Mesenchymal stem cell (in vitro differentiated cells and primary cell): ENCODE measurements at regions not wholly inside any gene's neighbourhood (a gene's known extent, or its start where the extent isn't known, plus 50 kb on each side); places are given as distances from the start of the nearest gene placed in this dataset.

Experiments
- DNase-seq: peaks from one replicate; pipeline ENCODE4 v3.0.0-alpha.2; 2013
- H2AFZ ChIP-seq: one replicate; pipeline ENCODE4 v1.6.1; 2013; ENCODE audit warnings: low read depth, mild to moderate bottlenecking, control low read depth, inconsistent platforms, low read length, moderate library complexity
- H2AK5ac ChIP-seq: 2 replicates; pipeline ENCODE4 v1.6.1; 2013; ENCODE audit warnings: low read length, moderate library complexity, mild to moderate bottlenecking, inconsistent platforms; ENCODE audit not compliant: severe bottlenecking
- H2BK120ac ChIP-seq: one replicate; pipeline ENCODE4 v1.6.1; 2013; ENCODE audit warnings: low read depth, mild to moderate bottlenecking, inconsistent platforms, low read length, moderate library complexity
- H2BK12ac ChIP-seq, 2 experiments: one replicate each; pipeline ENCODE4 v1.6.1; 2013; ENCODE audit warnings: inconsistent platforms in 2 of 2, low read length in 2 of 2, mild to moderate bottlenecking in 2 of 2, moderate library complexity in 2 of 2, control low read depth in 1 of 2
- H2BK15ac ChIP-seq: one replicate; pipeline ENCODE4 v1.6.1; 2013; ENCODE audit warnings: mild to moderate bottlenecking, low read depth, inconsistent platforms; ENCODE audit not compliant: poor library complexity, severe bottlenecking
- H2BK5ac ChIP-seq: 2 replicates; pipeline ENCODE4 v1.6.1; 2013; ENCODE audit warnings: low read depth, mild to moderate bottlenecking, low read length, control low read depth, inconsistent platforms; ENCODE audit not compliant: poor library complexity, severe bottlenecking
- H3K14ac ChIP-seq, 2 experiments: one replicate each; pipeline ENCODE4 v1.6.1; 2013; ENCODE audit warnings: inconsistent platforms in 2 of 2, low read length in 2 of 2, control low read depth in 1 of 2, mild to moderate bottlenecking in 1 of 2, moderate library complexity in 1 of 2
- H3K18ac ChIP-seq, 2 experiments: one replicate each; pipeline ENCODE4 v1.6.1; 2013; ENCODE audit warnings: inconsistent platforms in 2 of 2, low read length in 2 of 2, control low read depth in 1 of 2, low read depth in 1 of 2, mild to moderate bottlenecking in 1 of 2
- H3K23ac ChIP-seq, 2 experiments: one replicate each; pipeline ENCODE4 v1.6.1; 2013; ENCODE audit warnings: inconsistent platforms in 2 of 2, low read length in 2 of 2, mild to moderate bottlenecking in 2 of 2, moderate library complexity in 2 of 2, control low read depth in 1 of 2
- H3K27ac ChIP-seq: 2 replicates; pipeline ENCODE4 v1.5.1; 2013; ENCODE audit warnings: mild to moderate bottlenecking, moderate library complexity, low read length, control low read depth, inconsistent platforms; ENCODE audit not compliant: poor library complexity, severe bottlenecking
- H3K27me3 ChIP-seq, 2 experiments: 2 replicates each; pipeline versions ENCODE4 v1.6.1 to v1.7.0; 2013; ENCODE audit warnings: low read length in 2 of 2, mild to moderate bottlenecking in 2 of 2, moderate library complexity in 2 of 2, control low read depth in 1 of 2, inconsistent platforms in 1 of 2; ENCODE audit not compliant: control insufficient read depth in 1 of 2, insufficient read depth in 1 of 2
- H3K36me3 ChIP-seq, 2 experiments: 2 replicates each; pipeline versions ENCODE4 v1.6.1 to v1.7.0; 2013; ENCODE audit warnings: low read length in 2 of 2, control low read depth in 1 of 2, inconsistent platforms in 1 of 2, low read depth in 1 of 2, mild to moderate bottlenecking in 1 of 2; ENCODE audit not compliant: insufficient read depth in 2 of 2, control insufficient read depth in 1 of 2
- H3K4ac ChIP-seq, 2 experiments: one replicate each; pipeline ENCODE4 v1.6.1; 2013; ENCODE audit warnings: inconsistent platforms in 2 of 2, low read length in 2 of 2, mild to moderate bottlenecking in 2 of 2, moderate library complexity in 2 of 2, control low read depth in 1 of 2, low read depth in 1 of 2
- H3K4me1 ChIP-seq: 2 replicates; pipeline ENCODE4 v1.6.1; 2013; ENCODE audit warnings: low read depth, low read length, control low read depth; ENCODE audit not compliant: control insufficient read depth, insufficient read depth
- H3K4me2 ChIP-seq: 2 replicates; pipeline ENCODE4 v1.6.1; 2013; ENCODE audit warnings: low read length, mild to moderate bottlenecking, inconsistent platforms; ENCODE audit not compliant: poor library complexity, severe bottlenecking
- H3K4me3 ChIP-seq, 2 experiments: 2 replicates each; pipeline versions ENCODE4 v1.5.1 to v1.7.0; 2013; ENCODE audit warnings: low read length in 2 of 2, mild to moderate bottlenecking in 2 of 2, control low read depth in 1 of 2, low read depth in 1 of 2; ENCODE audit not compliant: insufficient read depth in 1 of 2
- H3K79me1 ChIP-seq: replicated peaks from 2 replicates; pipeline ENCODE4 v1.6.1; 2013; ENCODE audit warnings: mild to moderate bottlenecking, control low read depth, low read length, inconsistent platforms; ENCODE audit not compliant: poor library complexity, severe bottlenecking
- H3K9ac ChIP-seq: 2 replicates; pipeline ENCODE4 v1.7.0; 2013; ENCODE audit warnings: mild to moderate bottlenecking, low read length, moderate library complexity
- H3K9me3 ChIP-seq: 2 replicates; pipeline ENCODE4 v1.7.0; 2013; ENCODE audit warnings: mild to moderate bottlenecking, low read length; ENCODE audit not compliant: control insufficient read depth
- H4K8ac ChIP-seq: one replicate; pipeline ENCODE4 v1.6.1; 2013; ENCODE audit warnings: inconsistent platforms, mild to moderate bottlenecking, low read length, moderate library complexity
- H4K91ac ChIP-seq: one replicate; pipeline ENCODE4 v1.6.1; 2013; ENCODE audit warnings: mild to moderate bottlenecking, low read length, inconsistent platforms
- WGBS: methylation state at CpG from one replicate; pipeline ENCODE4 v1.1.7; 2013; ENCODE audit warnings: mixed read lengths; 5-methylcytosine and 5-hydroxymethylcytosine counted together

GRCh38 chr10:44177610-44178009 lies 207.3 kb downstream of the CXCL12 start:
- WGBS, result 84% methylated on average over 7 of the region's 7 CpGs

DNA sequence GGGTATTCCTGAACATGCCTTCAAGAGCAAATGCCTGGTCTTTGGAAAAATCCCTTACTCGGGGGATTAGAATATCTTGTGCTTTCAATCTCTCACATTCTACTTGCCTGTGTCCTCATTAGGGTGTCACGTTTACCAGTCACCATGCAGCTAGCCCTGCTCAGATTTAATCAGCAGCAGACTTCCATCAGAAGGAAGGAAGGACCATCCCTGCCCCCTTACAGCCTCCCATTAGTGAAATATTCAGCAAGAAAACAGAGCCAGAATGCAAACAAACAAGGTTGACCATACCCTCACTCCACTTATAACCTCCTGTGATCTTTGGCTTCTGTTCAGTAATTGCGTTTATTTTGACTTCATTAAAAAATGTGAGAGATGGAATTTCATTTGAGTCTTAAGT lies 208.6 kb downstream of the CXCL12 start:
- Histone ChIP-seq H3K9me3 (no peaks in the 10 kb centered on the region), H3K36me3 (no peaks in the 10 kb centered on the region), H4K91ac (no peak overlapping the region), H2BK15ac (no peak overlapping the region), H3K9ac (no peak overlapping the region), H3K4me3 (no peak overlapping the region), H3K18ac (no peak overlapping the region), H2BK120ac (no peak overlapping the region), H2AK5ac (no peak overlapping the region), H3K4ac (no peak overlapping the region), H3K14ac (no peak overlapping the region), H3K4me1 (peaks cover 15% of the 10 kb centered on the region), H3K23ac (no peak overlapping the region), H3K27me3 (no peaks in the 10 kb centered on the region), H3K27ac (no peak overlapping the region), H4K8ac (no peak overlapping the region), H2BK12ac (no peak overlapping the region), H2AFZ (no peak overlapping the region), H2BK5ac (no peak overlapping the region), H3K79me1 (no peaks in the 10 kb centered on the region), H3K4me2 (no peak overlapping the region)
- no peak for DNase-seq
- 42% methylated on average over 3 of the region's 3 CpGs for WGBS

More at GRCh38 chr10:44177610-44178009, 207.3 kb downstream of the CXCL12 start:
- H3K9ac ChIP-seq, result no peak overlapping the region
- H2BK15ac ChIP-seq, result no peak overlapping the region
- no peaks in the 10 kb centered on the region for H3K36me3 ChIP-seq
- no peak overlapping the region for H3K23ac ChIP-seq
- H2AK5ac ChIP-seq, result no peak overlapping the region
- no peak overlapping the region for H3K4ac ChIP-seq
- H4K91ac ChIP-seq, result no peak overlapping the region
- no peak overlapping the region for H2BK120ac ChIP-seq
- H2BK5ac ChIP-seq, result no peak overlapping the region
- no peak overlapping the region for H2AFZ ChIP-seq
- no peak overlapping the region for H3K14ac ChIP-seq
- H3K27ac ChIP-seq, result no peak overlapping the region
- H3K9me3 ChIP-seq, result no peaks in the 10 kb centered on the region
- no peak overlapping the region for H4K8ac ChIP-seq
- no peak overlapping the region for H3K4me3 ChIP-seq
- no peaks in the 10 kb centered on the region for H3K27me3 ChIP-seq
- H3K79me1 ChIP-seq, result no peaks in the 10 kb centered on the region
- DNase-seq, result no peak
- H2BK12ac ChIP-seq, result no peak overlapping the region
- peaks cover 15% of the 10 kb centered on the region for H3K4me1 ChIP-seq
- no peak overlapping the region for H3K4me2 ChIP-seq
- no peak overlapping the region for H3K18ac ChIP-seq

GRCh38 chr10:44173608-44173894 lies 211.3 kb downstream of the CXCL12 start:
- H3K23ac ChIP-seq, result no peak overlapping the region
- H2BK15ac ChIP-seq, result no peak overlapping the region
- no peaks in the 10 kb centered on the region for H3K27me3 ChIP-seq
- H4K91ac ChIP-seq, result no peak overlapping the region
- no peak overlapping the region for H2AK5ac ChIP-seq
- H3K4ac ChIP-seq, result no peak overlapping the region
- H3K4me3 ChIP-seq, result no peak overlapping the region
- no peak overlapping the region for H3K14ac ChIP-seq
- H3K36me3 ChIP-seq, result no peaks in the 10 kb centered on the region
- peaks cover 7% of the 10 kb centered on the region for H3K4me1 ChIP-seq
- no peak overlapping the region for H3K27ac ChIP-seq
- H3K4me2 ChIP-seq, result no peak overlapping the region
- WGBS, result 43% methylated on average over 4 of the region's 4 CpGs
- no peaks in the 10 kb centered on the region for H3K79me1 ChIP-seq
- H4K8ac ChIP-seq, result no peak overlapping the region
- no peak overlapping the region for H3K9ac ChIP-seq
- H2BK5ac ChIP-seq, result no peak overlapping the region
- no peak overlapping the region for H3K18ac ChIP-seq
- DNase-seq, result peak; percentile 22
- H2BK120ac ChIP-seq, result no peak overlapping the region
- no peak overlapping the region for H2AFZ ChIP-seq
- no peaks in the 10 kb centered on the region for H3K9me3 ChIP-seq
- no peak overlapping the region for H2BK12ac ChIP-seq

GRCh38 chr10:44172883-44173607 lies 211.9 kb downstream of the CXCL12 start:
- Histone ChIP-seq H4K8ac (no peak overlapping the region), H2BK5ac (no peak overlapping the region), H2AK5ac (no peak overlapping the region), H3K27ac (no peak overlapping the region), H2BK120ac (no peak overlapping the region), H3K18ac (no peak overlapping the region), H3K9me3 (no peaks in the 10 kb centered on the region), H3K36me3 (no peaks in the 10 kb centered on the region), H3K9ac (no peak overlapping the region), H3K14ac (no peak overlapping the region), H3K4ac (no peak overlapping the region), H2BK12ac (no peak overlapping the region), H3K23ac (no peak overlapping the region), H4K91ac (no peak overlapping the region), H2BK15ac (no peak overlapping the region), H3K4me1 (peaks cover 7% of the 10 kb centered on the region), H3K27me3 (no peaks in the 10 kb centered on the region), H3K4me3 (no peak overlapping the region), H2AFZ (no peak overlapping the region), H3K79me1 (no peaks in the 10 kb centered on the region), H3K4me2 (no peak overlapping the region)
- WGBS, result 94% methylated on average over 2 of the region's 3 CpGs
- DNase-seq, result no peak
